Activated CD8-positive, alpha-beta memory T cell treated with anti-CD3 and anti-CD28 coated beads, Interleukin-2, amount 10 ng/mL, durations not matched to agents 7 days and 5 days (primary cell): ENCODE measurements at regions not wholly inside any gene's neighbourhood (a gene's known extent, or its start where the extent isn't known, plus 50 kb on each side); places are given as distances from the start of the nearest gene placed in this dataset.
"Not testable (repeated sequence)": the region's sequence is repeated elsewhere in the genome, so short reads cannot be mapped to it uniquely, and the experiment has no call there.

ENCODE experiments used
- ATAC-seq: fragments of 150-1000 bp; cut with Tn5 transposase; one replicate; pipeline ENCODE4 v1.10.0; 2021; ENCODE audit warnings: moderate library complexity
- CTCF ChIA-PET: fragments of 350-600 bp; sonication (Branson Sonifier 250); formaldehyde crosslinking; loops from one replicate; lab custom pipeline; 2021; ENCODE audit warnings: antibody characterized with exemption; lab: Charles Lee
- DNase-seq: peaks from one replicate; pipeline ENCODE4 v3.0.0-alpha.2; 2020
- H3K27ac Mint-ChIP-seq: one replicate; pipeline ENCODE4 v1.8.0; 2021; ENCODE audit warnings: mild to moderate bottlenecking, mixed read lengths
- H3K27me3 Mint-ChIP-seq: one replicate; pipeline ENCODE4 v1.8.0; 2021; ENCODE audit warnings: mixed read lengths
- H3K36me3 Mint-ChIP-seq: one replicate; pipeline ENCODE4 v1.8.0; 2021; ENCODE audit warnings: mild to moderate bottlenecking, mixed read lengths
- H3K4me1 Mint-ChIP-seq: one replicate; pipeline ENCODE4 v1.8.0; 2021; ENCODE audit warnings: mixed read lengths
- H3K4me3 Mint-ChIP-seq: one replicate; pipeline ENCODE4 v1.8.0; 2021; ENCODE audit warnings: mild to moderate bottlenecking, moderate library complexity, mixed read lengths
- H3K9me3 Mint-ChIP-seq: one replicate; pipeline ENCODE4 v1.8.0; 2022; ENCODE audit warnings: low read depth, mixed read lengths

DNA sequence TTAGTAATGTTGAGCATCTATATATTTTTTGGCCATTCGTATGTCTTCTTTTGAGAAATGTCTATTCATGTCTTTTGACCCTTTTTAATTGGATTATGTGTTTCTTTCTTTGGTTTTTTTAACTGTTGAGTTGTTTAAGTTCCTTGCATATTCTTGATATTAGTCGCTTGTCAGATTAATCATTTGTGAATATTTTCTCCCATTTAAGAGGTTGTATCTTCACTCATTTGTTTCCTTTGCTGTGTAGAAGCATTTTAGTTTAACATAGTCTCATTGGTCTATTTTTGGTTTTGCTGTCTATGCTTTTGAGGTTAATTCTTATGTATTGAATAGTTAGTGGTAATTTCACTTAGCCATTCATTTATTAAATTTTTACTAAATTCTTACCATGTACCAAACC, 283.8 kb downstream of the ZPLD1 start:
- DNase-seq: no peak
- Mint-ChIP-seq H3K27ac (no peak overlapping the region), H3K27me3 (peaks cover 4% of the 10 kb centered on the region), H3K4me3 (no peak overlapping the region), H3K36me3 (no peaks in the 10 kb centered on the region), H3K9me3 (no peaks in the 10 kb centered on the region), H3K4me1 (peaks cover 8% of the 10 kb centered on the region)
- CTCF ChIA-PET: no interaction called here
- ATAC-seq: no peak

DNA sequence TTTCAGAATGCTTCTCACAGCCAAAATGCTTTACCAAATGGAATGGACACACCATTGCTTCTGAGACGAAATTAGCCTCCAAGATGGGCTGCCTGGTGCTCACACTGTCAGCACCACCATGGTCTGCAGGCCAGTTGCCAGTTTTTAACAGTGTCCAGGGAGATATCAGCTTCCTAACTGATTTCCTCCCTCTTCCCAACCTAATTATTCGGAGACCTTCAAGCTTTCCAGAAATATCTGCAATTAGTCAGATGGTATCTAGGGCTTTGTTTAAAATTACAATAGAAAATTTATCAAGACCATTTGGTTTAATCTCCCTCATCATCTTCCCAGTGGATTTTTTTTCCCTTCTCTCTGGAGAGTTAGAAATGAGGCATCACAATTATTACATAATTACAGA, 287.5 kb downstream of the ZPLD1 start:
- DNase-seq: no peak
- no peaks in the 10 kb centered on the region for H3K9me3 Mint-ChIP-seq
- no peak overlapping the region for H3K27ac Mint-ChIP-seq
- CTCF ChIA-PET: no interaction called here
- H3K27me3 Mint-ChIP-seq: peaks cover 4% of the 10 kb centered on the region
- no peaks in the 10 kb centered on the region for H3K36me3 Mint-ChIP-seq
- H3K4me1 Mint-ChIP-seq: no peaks in the 10 kb centered on the region
- ATAC-seq: no peak
- H3K4me3 Mint-ChIP-seq: no peak overlapping the region

DNA sequence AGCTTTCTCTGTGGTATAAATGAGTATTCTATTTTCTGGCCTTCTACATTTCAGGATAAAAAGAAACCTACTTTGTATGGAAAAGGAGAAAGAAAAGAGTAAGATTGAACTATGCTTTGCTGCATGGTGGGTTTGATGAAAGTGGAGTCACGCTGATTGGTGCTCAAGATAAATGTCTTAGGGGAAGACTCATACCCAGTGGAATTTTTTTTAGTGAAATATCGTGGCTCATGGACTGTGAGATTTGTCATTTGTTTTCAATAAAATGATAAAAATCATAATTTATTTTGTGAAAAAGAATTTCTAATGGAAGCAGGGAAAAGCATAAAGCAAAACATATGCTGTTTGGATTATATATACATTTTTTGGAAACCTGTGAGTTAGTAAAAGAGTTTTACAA, 292.5 kb downstream of the ZPLD1 start:
- H3K27ac Mint-ChIP-seq: no peak overlapping the region
- no peaks in the 10 kb centered on the region for H3K4me1 Mint-ChIP-seq
- no peaks in the 10 kb centered on the region for H3K36me3 Mint-ChIP-seq
- CTCF ChIA-PET: no interaction called here
- DNase-seq (no peak), ATAC-seq (no peak)
- no peaks in the 10 kb centered on the region for H3K27me3 Mint-ChIP-seq
- no peaks in the 10 kb centered on the region for H3K9me3 Mint-ChIP-seq
- no peak overlapping the region for H3K4me3 Mint-ChIP-seq

DNA sequence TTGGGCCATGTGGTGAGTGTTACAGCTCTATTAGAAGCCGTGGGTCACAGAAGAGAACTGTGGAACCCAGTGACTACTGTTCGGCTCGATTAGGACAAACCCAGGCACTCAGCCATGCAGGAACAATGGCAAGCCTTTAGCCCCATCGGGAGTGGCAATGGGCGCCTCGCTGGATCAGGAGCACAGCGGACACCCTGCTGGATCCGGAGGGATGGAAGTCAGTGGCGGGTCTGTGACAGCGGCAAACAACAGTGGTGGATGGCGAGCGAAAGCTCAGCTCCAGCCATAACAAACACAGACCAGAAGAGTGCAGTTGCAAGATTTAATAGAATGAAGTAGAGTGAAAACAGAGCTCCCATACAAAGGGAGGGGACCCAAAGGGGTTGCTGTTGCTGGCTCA, 297.8 kb downstream of the ZPLD1 start:
- DNase-seq, H3K4me1 Mint-ChIP-seq, CTCF ChIA-PET, H3K36me3 Mint-ChIP-seq, H3K9me3 Mint-ChIP-seq, ATAC-seq, H3K4me3 Mint-ChIP-seq, H3K27ac Mint-ChIP-seq, H3K27me3 Mint-ChIP-seq: not testable (repeated sequence)

DNA sequence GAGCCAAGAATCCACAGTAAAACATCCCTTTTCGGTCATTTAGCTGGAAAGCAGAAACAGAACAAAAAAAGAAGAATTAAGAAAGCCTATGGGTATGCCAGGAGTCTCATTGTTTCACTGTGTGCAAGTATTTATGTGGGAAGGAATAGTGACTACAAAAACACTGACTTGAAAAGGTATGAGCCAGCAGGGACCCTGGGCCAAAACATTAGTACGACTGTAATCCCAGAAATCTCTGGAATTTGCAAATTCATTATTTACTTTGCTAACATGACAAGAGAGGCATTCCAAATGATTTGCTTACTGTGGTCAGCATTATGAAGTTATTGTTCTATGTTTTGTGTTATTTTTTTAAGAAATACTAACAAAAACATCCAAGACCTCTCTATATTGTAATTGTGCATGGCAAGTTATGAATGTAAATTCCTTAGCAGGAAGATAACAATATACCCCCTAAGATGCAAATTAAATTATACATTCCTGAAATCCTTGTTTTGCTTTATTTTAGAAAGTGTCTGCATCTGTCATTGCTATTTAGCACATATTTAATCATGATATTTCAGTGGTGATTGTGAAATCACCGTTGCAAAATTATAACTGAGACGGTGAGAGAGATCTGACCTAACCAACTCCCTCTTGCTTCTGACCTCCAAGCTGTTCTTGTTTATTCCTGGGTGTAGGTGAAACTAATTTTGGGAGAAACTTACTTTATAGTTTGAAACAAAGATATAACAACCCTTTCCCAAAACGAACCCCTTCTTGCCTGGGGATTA, 299.2 kb downstream of the ZPLD1 start:
- ATAC-seq (no peak), DNase-seq (no peak)
- Mint-ChIP-seq H3K27ac (no peak overlapping the region), H3K27me3 (no peaks in the 10 kb centered on the region), H3K9me3 (no peaks in the 10 kb centered on the region), H3K4me3 (no peak overlapping the region), H3K4me1 (no peaks in the 10 kb centered on the region), H3K36me3 (no peaks in the 10 kb centered on the region)
- CTCF ChIA-PET: no interaction called here

DNA sequence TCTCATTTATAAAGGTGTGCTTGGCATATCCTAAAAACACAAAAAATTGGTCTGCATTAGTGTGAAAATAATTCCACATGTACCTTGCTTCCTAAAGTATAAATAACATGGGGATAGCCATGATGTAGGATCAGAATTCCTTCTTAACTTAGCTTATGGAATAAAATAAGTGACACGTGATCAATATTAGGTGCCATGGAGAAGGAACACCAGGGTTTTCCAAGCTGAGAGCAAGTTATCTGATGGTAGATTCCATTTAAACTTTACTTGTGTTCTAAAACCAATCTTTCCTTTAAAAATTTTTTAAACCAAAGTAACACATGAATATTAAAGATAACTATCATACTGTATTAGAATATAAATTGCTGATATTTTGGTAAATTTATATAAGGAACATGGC, 300.5 kb downstream of the ZPLD1 start:
- Mint-ChIP-seq H3K9me3 (no peaks in the 10 kb centered on the region), H3K4me3 (no peak overlapping the region), H3K36me3 (no peaks in the 10 kb centered on the region), H3K27ac (no peak overlapping the region), H3K4me1 (no peaks in the 10 kb centered on the region), H3K27me3 (no peaks in the 10 kb centered on the region)
- CTCF ChIA-PET: no interaction called here
- DNase-seq: no peak
- no peak for ATAC-seq

DNA sequence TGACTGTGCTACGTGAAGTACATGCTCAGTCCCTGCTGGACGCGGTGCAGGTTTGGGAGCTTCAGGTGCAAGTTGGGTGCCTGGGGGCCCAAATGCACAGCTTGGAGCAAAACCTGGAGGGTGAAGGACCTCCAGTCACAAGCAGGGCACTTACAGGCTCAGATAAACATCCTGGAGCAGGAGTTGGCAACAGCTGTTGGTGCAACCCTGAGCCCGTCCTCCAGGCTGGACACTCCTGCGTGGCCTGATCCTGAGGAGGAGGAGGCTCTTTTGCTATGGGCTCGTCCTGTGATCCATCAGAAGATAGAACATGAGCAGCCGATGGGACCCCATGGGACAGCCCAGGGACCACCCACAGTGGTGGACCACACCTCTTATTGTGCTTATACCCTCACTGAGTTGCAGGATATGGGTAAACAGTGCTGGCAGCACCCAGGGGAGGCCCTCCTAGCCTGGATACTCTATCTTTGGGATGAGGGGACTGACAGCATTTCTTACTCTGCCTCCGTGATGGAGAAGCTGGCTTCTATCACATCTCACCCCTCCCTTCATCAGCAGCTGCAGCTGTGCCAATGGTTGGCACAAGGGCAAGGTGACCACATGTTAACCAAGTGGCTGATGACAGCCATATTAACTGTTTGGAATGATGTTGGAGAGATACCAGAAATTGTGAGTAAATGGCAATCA, 301.6 kb downstream of the ZPLD1 start:
- Mint-ChIP-seq H3K27ac (no peak overlapping the region), H3K4me3 (no peak overlapping the region), H3K27me3 (no peaks in the 10 kb centered on the region), H3K36me3 (no peaks in the 10 kb centered on the region), H3K9me3 (no peaks in the 10 kb centered on the region), H3K4me1 (no peaks in the 10 kb centered on the region)
- DNase-seq (no peak), ATAC-seq (no peak)
- CTCF ChIA-PET: no interaction called here

DNA sequence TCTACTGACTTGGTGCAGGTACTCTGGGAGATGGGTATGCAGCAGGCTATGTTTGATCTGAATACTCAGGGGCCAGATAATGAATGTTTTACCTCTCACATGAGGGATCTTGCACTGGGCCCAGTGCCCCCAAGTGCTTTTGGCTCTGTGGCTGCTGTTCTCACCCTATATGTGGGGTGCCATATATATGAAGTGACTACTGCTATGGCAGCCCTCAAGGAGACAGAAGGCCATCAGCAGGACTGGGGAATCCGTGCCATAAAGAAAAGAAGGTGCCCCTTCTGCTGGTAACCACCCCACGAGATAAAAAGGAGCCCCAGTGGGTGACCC, 302.1 kb downstream of the ZPLD1 start:
- CTCF ChIA-PET: no interaction called here
- Mint-ChIP-seq H3K4me1 (no peaks in the 10 kb centered on the region), H3K4me3 (no peak overlapping the region), H3K9me3 (no peaks in the 10 kb centered on the region), H3K36me3 (no peaks in the 10 kb centered on the region), H3K27ac (no peak overlapping the region), H3K27me3 (no peaks in the 10 kb centered on the region)
- ATAC-seq (no peak), DNase-seq (no peak)

DNA sequence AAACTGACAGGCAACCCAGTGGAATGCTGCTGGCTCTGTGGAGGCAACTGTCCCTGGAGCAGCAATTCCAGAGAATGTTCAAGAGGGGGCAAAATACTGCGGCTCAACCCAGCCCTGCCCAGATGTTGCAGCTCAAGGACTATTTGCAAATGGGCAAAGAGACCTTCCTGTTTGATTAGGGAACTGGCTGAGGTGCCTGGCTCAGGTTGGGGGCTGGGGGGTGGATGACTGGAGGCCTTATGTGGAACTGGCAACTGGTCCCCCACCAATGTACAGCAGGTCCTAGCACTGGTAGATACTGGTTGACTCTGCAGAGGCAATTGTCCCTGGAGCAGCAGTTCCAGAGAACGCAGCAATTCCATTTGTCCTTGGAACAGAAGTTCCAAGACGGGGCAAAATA, 302.5 kb downstream of the ZPLD1 start:
- CTCF ChIA-PET: no interaction called here
- Mint-ChIP-seq H3K27me3 (no peaks in the 10 kb centered on the region), H3K4me3 (no peak overlapping the region), H3K4me1 (no peaks in the 10 kb centered on the region), H3K9me3 (no peaks in the 10 kb centered on the region), H3K36me3 (no peaks in the 10 kb centered on the region), H3K27ac (no peak overlapping the region)
- ATAC-seq: no peak
- no peak for DNase-seq

DNA sequence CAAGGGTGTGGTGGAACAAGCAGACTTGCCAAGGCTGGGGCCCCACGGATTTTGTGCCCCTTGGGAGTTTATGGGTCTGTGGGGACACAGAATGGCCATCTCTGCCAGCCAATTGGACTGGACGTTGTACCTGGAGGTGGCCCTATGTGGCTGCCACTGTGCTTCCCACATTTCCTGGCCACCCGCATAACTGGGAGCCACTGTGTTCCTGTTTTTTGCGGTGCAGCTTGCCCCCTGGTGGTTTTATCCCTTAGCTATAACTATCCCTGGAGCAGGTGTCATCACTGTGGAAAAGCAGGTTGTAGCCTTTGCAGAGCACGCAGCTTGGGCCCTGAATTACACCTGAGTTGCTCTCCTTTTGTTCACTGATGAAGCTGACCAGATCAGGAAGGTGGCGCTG, 306.3 kb downstream of the ZPLD1 start:
- ATAC-seq (no peak), DNase-seq (no peak)
- Mint-ChIP-seq H3K27me3 (no peaks in the 10 kb centered on the region), H3K9me3 (no peaks in the 10 kb centered on the region), H3K27ac (no peak overlapping the region), H3K36me3 (no peaks in the 10 kb centered on the region), H3K4me1 (no peaks in the 10 kb centered on the region), H3K4me3 (no peak overlapping the region)
- CTCF ChIA-PET: interaction anchor here (1.4 kb wide), 1 partner anchor 512 kb away, joined by 3 read pairs; no protein-coding TSS in a partner anchor

DNA sequence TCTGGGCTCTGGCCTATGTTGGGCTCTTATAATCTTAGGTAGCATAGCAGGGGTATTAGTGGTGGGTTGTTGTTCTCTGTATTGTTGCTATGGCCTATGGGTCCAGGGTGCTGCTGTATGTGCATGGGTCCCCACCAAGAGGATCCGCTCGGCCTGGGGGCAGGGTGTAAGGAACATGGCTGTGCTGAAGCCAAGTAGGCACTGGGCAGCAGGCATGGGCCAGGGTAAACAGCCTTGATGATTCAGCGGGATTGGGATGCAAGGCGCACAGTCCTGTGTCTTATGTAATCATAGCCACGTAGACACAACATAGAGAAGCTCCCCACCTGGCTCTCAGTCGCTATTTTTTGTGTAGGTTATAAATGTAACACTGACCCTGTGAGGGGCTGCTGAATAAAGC, 306.9 kb downstream of the ZPLD1 start:
- no peaks in the 10 kb centered on the region for H3K27me3 Mint-ChIP-seq
- no peak overlapping the region for H3K27ac Mint-ChIP-seq
- no peaks in the 10 kb centered on the region for H3K4me1 Mint-ChIP-seq
- DNase-seq: no peak
- H3K4me3 Mint-ChIP-seq: no peak overlapping the region
- H3K9me3 Mint-ChIP-seq: no peaks in the 10 kb centered on the region
- H3K36me3 Mint-ChIP-seq: no peaks in the 10 kb centered on the region
- CTCF ChIA-PET: interaction anchor here (1.4 kb wide), 1 partner anchor 512 kb away, joined by 3 read pairs; no protein-coding TSS in a partner anchor
- no peak for ATAC-seq

DNA sequence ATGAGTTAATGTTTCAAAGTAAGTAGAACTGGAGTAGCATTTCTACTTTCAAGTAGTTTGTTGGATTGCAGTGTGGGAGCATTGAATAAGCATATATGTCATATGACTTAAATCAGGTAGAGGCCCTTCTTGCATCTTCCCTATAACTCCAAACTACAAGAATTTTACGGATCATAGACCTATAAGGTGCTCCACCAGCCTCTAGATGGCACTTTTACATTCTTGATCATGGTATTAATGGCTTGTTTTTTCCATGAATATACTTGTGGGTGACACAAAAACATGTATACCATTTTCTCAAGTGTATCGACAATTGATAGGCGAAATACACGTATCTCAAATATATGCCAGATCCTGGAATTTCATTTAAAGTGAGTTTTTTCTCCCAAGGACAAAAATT, 311.1 kb downstream of the ZPLD1 start:
- ATAC-seq: no peak
- no peaks in the 10 kb centered on the region for H3K27me3 Mint-ChIP-seq
- no peak overlapping the region for H3K4me3 Mint-ChIP-seq
- H3K9me3 Mint-ChIP-seq: no peaks in the 10 kb centered on the region
- H3K4me1 Mint-ChIP-seq: no peaks in the 10 kb centered on the region
- no peaks in the 10 kb centered on the region for H3K36me3 Mint-ChIP-seq
- no peak for DNase-seq
- CTCF ChIA-PET: no interaction called here
- H3K27ac Mint-ChIP-seq: no peak overlapping the region

DNA sequence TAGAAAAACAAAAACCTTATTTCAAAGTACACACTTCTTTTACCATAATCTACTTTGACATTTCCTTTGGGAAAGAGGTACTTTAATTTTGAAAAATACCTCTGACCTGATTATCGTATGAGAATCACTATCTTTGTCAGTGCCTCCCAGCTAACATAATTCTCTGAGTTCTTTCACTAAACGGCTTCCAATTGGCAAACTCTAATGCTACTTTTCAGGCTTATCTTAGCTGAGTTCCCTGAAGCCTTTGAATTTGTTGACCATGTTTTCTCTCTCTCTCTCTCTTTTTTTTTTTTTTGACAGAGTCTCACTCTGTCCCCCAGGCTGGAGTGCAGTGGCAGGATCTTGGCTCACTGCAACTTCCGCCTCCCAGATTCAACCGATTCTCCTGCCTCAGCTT, 312.8 kb downstream of the ZPLD1 start:
- no peaks in the 10 kb centered on the region for H3K36me3 Mint-ChIP-seq
- H3K4me1 Mint-ChIP-seq: no peaks in the 10 kb centered on the region
- H3K27ac Mint-ChIP-seq: no peak overlapping the region
- H3K27me3 Mint-ChIP-seq: no peaks in the 10 kb centered on the region
- ATAC-seq (no peak), DNase-seq (no peak)
- H3K9me3 Mint-ChIP-seq: no peaks in the 10 kb centered on the region
- CTCF ChIA-PET: no interaction called here
- H3K4me3 Mint-ChIP-seq: no peak overlapping the region

DNA sequence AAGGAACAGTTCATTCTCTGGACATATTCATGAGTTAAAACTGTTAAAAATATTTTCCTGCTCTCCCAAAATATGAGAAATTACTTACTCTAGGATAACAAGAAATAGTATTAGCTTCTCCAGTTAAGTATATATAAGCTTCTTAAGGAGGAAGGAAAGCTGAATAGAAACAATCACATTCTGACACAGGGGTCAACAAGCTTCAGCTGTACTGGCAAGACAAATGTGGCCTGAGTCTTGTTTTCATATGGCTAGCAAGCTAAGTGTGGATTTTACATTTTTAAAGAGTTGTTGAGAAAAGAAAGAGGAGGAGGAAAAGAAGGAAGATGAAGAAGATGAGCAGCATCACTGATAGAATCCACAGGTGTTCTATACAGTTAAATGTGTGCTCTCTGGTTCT, 313.8 kb downstream of the ZPLD1 start:
- CTCF ChIA-PET: no interaction called here
- ATAC-seq: no peak
- Mint-ChIP-seq H3K36me3 (no peaks in the 10 kb centered on the region), H3K4me3 (no peak overlapping the region), H3K27me3 (no peaks in the 10 kb centered on the region), H3K4me1 (no peaks in the 10 kb centered on the region), H3K27ac (no peak overlapping the region), H3K9me3 (no peaks in the 10 kb centered on the region)
- DNase-seq: no peak
